ENCODE measurements at regions not wholly inside any gene's neighbourhood (a gene's known extent, or its start where the extent isn't known, plus 50 kb on each side); places are given as distances from the start of the nearest gene placed in this dataset.

DNA sequence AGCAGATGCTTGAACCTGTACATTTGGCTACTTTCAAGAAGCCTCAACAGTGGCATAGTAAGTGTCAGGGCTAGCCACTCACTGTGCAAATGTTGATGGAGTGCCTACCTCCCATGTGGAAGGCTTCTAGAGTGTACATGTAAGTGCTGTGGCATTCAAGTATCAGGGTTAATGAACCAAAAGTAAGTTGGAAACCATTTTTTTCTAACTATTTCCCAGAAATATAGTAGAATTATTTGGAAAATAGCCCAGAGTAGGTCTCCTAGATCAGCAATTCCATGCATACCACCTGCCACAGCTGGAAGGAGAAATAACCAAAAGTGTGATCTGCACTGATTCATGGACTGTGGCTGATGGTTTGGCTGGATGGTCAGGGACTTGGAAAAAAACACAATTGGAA lies 53.3 kb downstream of the FOXD1 start:
- DNase-seq (ENCODE audit: low spot score in 2 of 2) (no peak), FAIRE-seq (no peak)

DNA sequence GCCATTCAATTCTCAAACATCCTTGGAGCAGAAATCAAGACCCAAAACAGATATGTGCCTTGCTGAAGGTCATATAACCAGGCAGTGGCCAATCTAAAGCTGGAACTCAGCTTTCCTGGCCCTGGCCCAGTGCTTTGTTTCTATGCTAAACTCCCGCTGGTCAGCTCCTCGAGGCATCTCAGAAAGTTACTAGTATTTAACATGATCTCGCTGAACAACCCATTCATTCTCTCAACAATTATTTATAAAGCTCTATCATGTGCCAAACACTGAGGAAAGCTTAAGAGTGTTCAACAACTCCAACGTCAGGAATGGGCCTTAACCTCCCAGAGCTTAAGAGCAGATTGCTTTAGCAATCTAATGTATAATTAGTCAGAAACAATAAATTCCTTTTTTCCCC lies 54.0 kb downstream of the FOXD1 start:
- DNase-seq (ENCODE audit: low spot score in 2 of 2): no peak
- no peak for FAIRE-seq

- no peak for DNase-seq (ENCODE audit: low spot score in 2 of 2)
- no peak for FAIRE-seq
Observed at GRCh38 chr5:73393611-73394489, 54.7 kb downstream of the FOXD1 start.

GRCh38 chr5:73392775-73393174 lies 55.8 kb downstream of the FOXD1 start:
- FAIRE-seq (no peak), DNase-seq (ENCODE audit: low spot score in 2 of 2) (no peak)

DNA sequence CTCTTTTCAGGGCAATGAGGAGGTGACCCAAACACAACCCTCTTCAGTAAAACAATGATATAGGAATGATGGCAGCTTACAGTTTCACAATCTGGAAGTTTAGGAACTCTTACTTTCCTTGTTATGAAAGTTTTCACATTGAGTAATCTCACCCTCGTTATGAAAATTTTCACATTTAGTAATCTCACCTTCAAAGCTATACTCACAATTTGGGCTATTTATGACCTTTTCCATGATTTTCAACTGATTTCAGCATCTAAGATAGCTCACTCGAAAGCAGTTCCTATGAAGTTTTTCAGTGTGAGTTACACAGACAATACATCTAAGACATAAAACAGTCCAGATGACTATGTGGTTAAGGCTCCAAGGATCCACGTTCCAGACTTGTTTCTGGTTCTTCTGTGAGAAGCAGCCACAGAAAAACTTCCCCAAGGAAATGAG lies 57.1 kb downstream of the FOXD1 start:
- DNase-seq (ENCODE audit: low spot score in 2 of 2) (no peak), FAIRE-seq (no peak)

GRCh38 chr5:73390972-73391371 lies 57.6 kb downstream of the FOXD1 start:
- DNase-seq (ENCODE audit: low spot score in 2 of 2): no peak
- no peak for FAIRE-seq

- FAIRE-seq: no peak
Observed at GRCh38 chr5:73388740-73389139, 59.8 kb downstream of the FOXD1 start.

GRCh38 chr5:73388306-73388684 lies 60.3 kb downstream of the FOXD1 start:
- DNase-seq (ENCODE audit: low spot score in 2 of 2): no peak
- FAIRE-seq: no peak

More at GRCh38 chr5:73388740-73389139, 59.8 kb downstream of the FOXD1 start:
- DNase-seq (ENCODE audit: low spot score in 2 of 2): no peak

- FAIRE-seq (no peak), DNase-seq (ENCODE audit: low spot score in 2 of 2) (no peak)
Observed at GRCh38 chr5:73387601-73388305, 60.8 kb downstream of the FOXD1 start.

GRCh38 chr5:73387149-73387591 lies 61.4 kb downstream of the FOXD1 start:
- FAIRE-seq (no peak), DNase-seq (ENCODE audit: low spot score in 2 of 2) (no peak)

GRCh38 chr5:73384861-73385260 lies 63.7 kb downstream of the FOXD1 start:
- FAIRE-seq (no peak), DNase-seq (ENCODE audit: low spot score in 2 of 2) (no peak)

- FAIRE-seq: no peak
- DNase-seq (ENCODE audit: low spot score in 2 of 2): no peak
Observed at GRCh38 chr5:73382401-73382740, 66.2 kb downstream of the FOXD1 start.

- FAIRE-seq: no peak
- DNase-seq (ENCODE audit: low spot score in 2 of 2): no peak
Observed at GRCh38 chr5:73381590-73382400, 66.8 kb downstream of the FOXD1 start.

DNA sequence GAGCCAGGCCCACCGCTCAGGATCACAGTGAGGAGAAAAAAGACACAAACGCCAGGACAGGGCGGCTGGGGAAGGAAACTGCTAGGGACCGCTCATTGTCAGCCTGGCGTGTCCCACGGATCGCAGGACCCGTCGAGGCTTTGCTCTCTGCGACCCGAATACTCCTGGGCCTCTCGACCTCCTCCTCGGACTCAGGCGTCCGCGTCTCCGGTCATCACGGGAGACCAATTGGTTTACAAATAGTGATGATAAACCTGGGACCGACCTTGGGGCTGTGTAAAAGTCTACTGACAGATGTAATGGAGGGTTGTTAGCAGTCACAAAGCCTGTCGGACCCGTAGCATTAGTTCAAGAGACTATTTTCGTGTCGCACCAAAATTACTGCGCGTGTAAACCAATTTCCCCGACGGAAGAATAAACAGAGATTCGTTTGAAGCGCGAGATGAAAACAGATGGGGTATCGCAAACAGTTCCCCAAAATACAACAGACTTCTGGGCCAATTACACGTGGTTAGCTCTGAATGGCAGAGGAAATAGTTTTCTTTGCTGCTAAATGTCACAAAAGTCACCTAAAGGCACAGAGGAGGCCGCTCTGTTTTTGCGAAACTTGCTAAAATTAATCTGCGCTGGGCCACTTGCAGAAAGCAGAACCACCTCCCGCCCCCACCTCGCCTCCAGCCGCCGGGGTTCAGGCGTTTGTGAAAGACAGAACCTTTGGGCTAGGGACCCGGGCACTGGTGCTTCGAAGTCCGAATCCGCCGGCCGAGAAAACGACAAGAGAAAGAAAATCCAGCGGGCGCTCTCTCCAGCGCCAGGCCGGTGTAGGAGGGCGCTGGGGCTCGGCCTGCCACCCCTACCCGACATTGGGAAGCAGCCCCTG lies 67.6 kb downstream of the FOXD1 start:
- no peak for DNase-seq (ENCODE audit: low spot score in 2 of 2)
- no peak for FAIRE-seq

- DNase-seq (ENCODE audit: low spot score in 2 of 2) (no peak), FAIRE-seq (no peak)
Observed at GRCh38 chr5:73380041-73380440, 68.5 kb downstream of the FOXD1 start.

DNA sequence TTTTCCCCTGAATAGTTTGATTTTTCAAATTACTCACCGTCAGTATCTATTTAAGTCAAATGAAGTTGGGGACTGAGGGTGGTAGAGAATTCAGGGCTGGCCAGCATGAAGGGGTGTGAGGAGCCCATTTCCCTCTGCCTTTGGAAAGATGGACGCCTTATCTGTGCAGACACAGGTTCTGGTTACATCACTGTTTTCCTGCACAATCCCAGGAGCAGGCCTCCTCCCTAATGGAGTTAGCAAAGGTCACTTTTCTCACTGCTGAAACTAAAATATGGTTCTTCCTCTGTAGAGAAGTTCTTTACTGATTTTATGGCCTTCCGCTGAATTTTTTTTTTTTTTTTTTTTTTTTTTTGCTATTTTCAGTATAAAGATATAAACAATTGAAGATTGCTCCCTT lies 69.1 kb downstream of the FOXD1 start:
- DNase-seq (ENCODE audit: low spot score in 2 of 2) (no peak), FAIRE-seq (no peak)

- FAIRE-seq (no peak), DNase-seq (ENCODE audit: low spot score in 2 of 2) (no peak)
Observed at GRCh38 chr5:73378765-73379164, 69.8 kb downstream of the FOXD1 start.

- no peak for DNase-seq (ENCODE audit: low spot score in 2 of 2)
- no peak for FAIRE-seq
Observed at GRCh38 chr5:73378070-73378469, 70.5 kb downstream of the FOXD1 start.

GRCh38 chr5:73376618-73377170 lies 71.9 kb downstream of the FOXD1 start:
- no peak for FAIRE-seq

DNA sequence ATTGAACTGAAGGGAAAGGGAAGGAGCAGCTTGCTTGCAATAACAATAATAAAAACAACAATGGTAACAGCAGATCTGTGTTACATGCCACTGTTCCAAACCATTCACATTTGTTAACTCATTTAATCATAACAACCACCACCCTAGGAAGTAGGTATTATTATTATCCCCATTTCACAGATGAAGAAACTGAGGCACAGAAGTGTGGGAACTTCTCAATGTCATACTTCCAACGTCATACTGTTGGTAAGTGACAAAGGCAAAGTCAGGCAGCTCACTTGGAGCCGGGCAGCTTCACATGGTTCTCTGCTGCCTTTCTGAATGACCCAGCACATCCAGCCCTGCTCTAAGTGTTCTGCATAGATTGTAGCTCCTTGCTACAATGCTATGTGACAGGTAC lies 72.6 kb downstream of the FOXD1 start:
- DNase-seq (ENCODE audit: low spot score in 2 of 2) (no peak), FAIRE-seq (no peak)

More at GRCh38 chr5:73376618-73377170, 71.9 kb downstream of the FOXD1 start:
- DNase-seq (ENCODE audit: low spot score in 2 of 2): no peak

Data from frontal cortex (tissue), 3 donors.